Glutamatergic neuron (in vitro differentiated cells): ENCODE measurements at regions not wholly inside any gene's neighbourhood (a gene's known extent, or its start where the extent isn't known, plus 50 kb on each side); places are given as distances from the start of the nearest gene placed in this dataset.

ENCODE experiments used
- DNase-seq: peaks from one replicate; pipeline ENCODE4 v3.0.0; 2022
- H3K27ac Mint-ChIP-seq: one replicate; pipeline ENCODE4 v1.8.0; 2020; ENCODE audit warnings: mild to moderate bottlenecking, mixed read lengths, inconsistent platforms; ENCODE audit not compliant: unreplicated experiment
- H3K27me3 Mint-ChIP-seq: one replicate; pipeline ENCODE4 v1.8.0; 2020; ENCODE audit warnings: mild to moderate bottlenecking, moderate library complexity, mixed read lengths, inconsistent platforms; ENCODE audit not compliant: unreplicated experiment
- H3K36me3 Mint-ChIP-seq: one replicate; pipeline ENCODE4 v1.8.0; 2020; ENCODE audit warnings: mild to moderate bottlenecking, mixed read lengths, inconsistent platforms; ENCODE audit not compliant: unreplicated experiment
- H3K4me1 Mint-ChIP-seq: one replicate; pipeline ENCODE4 v1.8.0; 2020; ENCODE audit warnings: mild to moderate bottlenecking, low read depth, mixed read lengths, inconsistent platforms; ENCODE audit not compliant: unreplicated experiment
- H3K4me3 Mint-ChIP-seq: one replicate; pipeline ENCODE4 v1.8.0; 2020; ENCODE audit warnings: mild to moderate bottlenecking, mixed read lengths, inconsistent platforms; ENCODE audit not compliant: unreplicated experiment
- H3K9me3 Mint-ChIP-seq: one replicate; pipeline ENCODE4 v1.8.0; 2020; ENCODE audit warnings: mild to moderate bottlenecking, moderate library complexity, mixed read lengths, inconsistent platforms; ENCODE audit not compliant: unreplicated experiment
- CTCF ChIP-seq: fragments of 200-600 bp; sonication (generic); IDR thresholded peaks from one replicate; pipeline ENCODE4 v1.5.0; 2021; ENCODE audit not compliant: partially characterized antibody, unreplicated experiment

- DNase-seq, result no peak
- Mint-ChIP-seq H3K4me3 (no peak overlapping the region), H3K4me1 (peaks cover 6% of the 10 kb centered on the region), H3K27ac (no peak overlapping the region), H3K27me3 (no peaks in the 10 kb centered on the region), H3K36me3 (no peaks in the 10 kb centered on the region), H3K9me3 (peaks cover 3% of the 10 kb centered on the region)
- TF ChIP-seq CTCF, result no peak
These were observed 476.1 kb downstream of the IPMK start for GRCh38 chr10:57791546-57791945.

- no peak overlapping the region for H3K27ac Mint-ChIP-seq
- peaks cover 3% of the 10 kb centered on the region for H3K9me3 Mint-ChIP-seq
- no peak for TF ChIP-seq CTCF
- no peak overlapping the region for H3K4me3 Mint-ChIP-seq
- no peak for DNase-seq
- H3K27me3 Mint-ChIP-seq, result no peaks in the 10 kb centered on the region
- no peaks in the 10 kb centered on the region for H3K36me3 Mint-ChIP-seq
- H3K4me1 Mint-ChIP-seq, result peaks cover 8% of the 10 kb centered on the region
These were observed 477.0 kb downstream of the IPMK start for GRCh38 chr10:57790703-57791102.

DNA sequence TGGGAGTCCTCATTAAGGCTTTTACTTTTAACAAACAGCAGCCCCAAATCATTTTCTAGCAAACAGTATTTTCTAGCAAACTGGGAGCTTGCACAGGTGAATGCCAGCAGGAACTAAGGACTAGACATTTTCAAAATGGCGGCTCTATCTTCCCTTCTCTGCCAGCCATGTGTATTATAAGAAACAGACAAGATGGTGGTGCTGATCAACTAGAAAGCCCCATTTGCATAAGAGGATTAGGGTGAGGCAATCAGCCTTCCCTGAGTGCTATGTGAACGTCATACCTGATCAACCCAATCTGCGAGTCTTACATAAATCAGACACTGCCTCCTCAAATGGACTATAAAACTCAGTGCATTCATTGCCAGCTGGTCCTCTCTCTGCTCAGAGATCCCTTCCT is 479.6 kb downstream of the IPMK start:
- DNase-seq, result no peak

GRCh38 chr10:57786850-57787750 is 480.6 kb downstream of the IPMK start:
- Mint-ChIP-seq H3K27me3 (no peaks in the 10 kb centered on the region), H3K27ac (no peak overlapping the region), H3K9me3 (peaks cover 3% of the 10 kb centered on the region), H3K36me3 (no peaks in the 10 kb centered on the region), H3K4me3 (no peak overlapping the region), H3K4me1 (peaks cover 10% of the 10 kb centered on the region)
- TF ChIP-seq CTCF, result no peak
- no peak for DNase-seq

More for the DNA sequence above, 479.6 kb downstream of the IPMK start:
- Mint-ChIP-seq H3K36me3 (no peaks in the 10 kb centered on the region), H3K4me1 (peaks cover 10% of the 10 kb centered on the region), H3K4me3 (no peak overlapping the region), H3K27ac (no peak overlapping the region), H3K27me3 (no peaks in the 10 kb centered on the region), H3K9me3 (peaks cover 3% of the 10 kb centered on the region)
- TF ChIP-seq CTCF, result no peak

- TF ChIP-seq CTCF, result no peak
- Mint-ChIP-seq H3K36me3 (no peaks in the 10 kb centered on the region), H3K4me3 (no peak overlapping the region), H3K27ac (no peak overlapping the region), H3K4me1 (peaks cover 10% of the 10 kb centered on the region), H3K27me3 (no peaks in the 10 kb centered on the region), H3K9me3 (peaks cover 3% of the 10 kb centered on the region)
- DNase-seq, result no peak
These were observed 481.4 kb downstream of the IPMK start for GRCh38 chr10:57786331-57786730.
